ENCODE measurements at regions not wholly inside any gene's neighbourhood (a gene's known extent, or its start where the extent isn't known, plus 50 kb on each side); places are given as distances from the start of the nearest gene placed in this dataset.

DNA sequence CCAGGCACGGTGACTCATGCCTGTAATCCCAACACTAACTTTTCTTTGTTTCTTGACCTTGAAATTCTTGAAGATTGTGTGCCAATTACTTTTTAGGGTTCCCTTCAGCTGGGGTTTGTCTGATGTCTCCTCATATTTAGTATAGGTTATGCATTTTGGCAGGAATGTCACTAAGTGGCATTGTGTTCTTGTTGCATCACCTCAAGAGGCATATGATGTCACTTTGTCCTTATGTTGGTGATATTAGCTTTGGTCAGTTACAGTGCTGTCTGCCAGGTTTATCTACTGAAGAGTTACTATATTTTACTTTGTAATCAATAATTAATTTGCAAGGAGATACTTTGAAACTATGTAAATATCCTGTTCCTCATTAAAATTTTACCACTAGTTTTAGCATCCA is 61.0 kb upstream of the BTG1 start:
- peak overlapping the region; percentile 89; the same call in 1 of the 2 replicates for H3K27ac ChIP-seq
- no peaks in the 10 kb centered on the region for H3K9me2 ChIP-seq (ENCODE audit: insufficient read depth)
- CTCF ChIA-PET = interaction anchor here (0.6 kb wide), 1 partner anchor 51 kb away, joined by 10 read pairs; no protein-coding TSS in a partner anchor
- no peaks in the 10 kb centered on the region for H4K20me1 ChIP-seq (ENCODE audit: insufficient read depth)
- H3K36me3 ChIP-seq (ENCODE audit: low read depth) = no peaks in the 10 kb centered on the region
- no TSS peak for BruUV-seq (replicated peaks)
- POLR2A ChIA-PET (ENCODE audit: unreplicated experiment) = interaction anchor here (0.6 kb wide), 1 partner anchor 1195 kb away, joined by 3 read pairs; no protein-coding TSS in a partner anchor
- peaks cover 15% of the 10 kb centered on the region for H3F3A ChIP-seq (ENCODE audit: insufficient read depth, low read depth)
- peaks cover 30% of the 10 kb centered on the region for H3K4me1 ChIP-seq (replicated peaks; ENCODE audit: insufficient read depth)
- H3K4me3 ChIP-seq = no peak overlapping the region
- no peaks in the 10 kb centered on the region for H3K79me2 ChIP-seq (ENCODE audit: low read depth)
- intact Hi-C loops (cut with micrococcal nuclease; ENCODE audit: unreplicated experiment) = no loop called here
- no peak for DNase-seq
- H3K27me3 ChIP-seq (ENCODE audit: insufficient read depth, low read depth) = no peaks in the 10 kb centered on the region
- no peaks in the 10 kb centered on the region for H3K9me3 ChIP-seq (ENCODE audit: insufficient read depth, low read depth)
- no peak for TF ChIP-seq EZH2 (IDR thresholded peaks at IDR 0.05; ENCODE audit: low read depth)
- no peak for TF ChIP-seq CTCF (conservative IDR thresholded peaks at IDR 0.05)
- no peak overlapping the region for H3K4me2 ChIP-seq
- no peak overlapping the region for H2AFZ ChIP-seq

DNA sequence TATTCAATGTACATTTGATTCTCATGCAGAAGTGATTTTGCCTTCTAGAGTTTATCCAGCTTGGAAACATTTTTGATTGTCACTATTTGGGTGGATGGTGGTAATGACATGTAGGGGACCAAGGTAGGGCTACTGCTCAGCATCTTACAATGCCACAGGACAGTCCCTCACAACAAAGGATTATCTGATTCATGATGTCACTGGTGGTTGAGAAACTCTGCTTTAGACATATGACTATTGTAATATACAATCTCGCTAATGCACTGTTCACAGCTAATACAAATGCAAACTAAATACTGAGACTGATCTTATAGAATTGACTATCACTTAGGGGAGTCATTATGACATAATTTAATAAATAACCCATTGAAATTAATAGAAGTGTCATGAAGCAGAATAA is 60.4 kb upstream of the BTG1 start:
- TF ChIP-seq EZH2 (IDR thresholded peaks at IDR 0.05; ENCODE audit: low read depth) = no peak
- TF ChIP-seq CTCF (conservative IDR thresholded peaks at IDR 0.05) = no peak
- POLR2A ChIA-PET (ENCODE audit: unreplicated experiment) = no interaction called here
- intact Hi-C loops (cut with micrococcal nuclease; ENCODE audit: unreplicated experiment) = no loop called here

GRCh38 chr12:92199819-92200576 is 54.4 kb upstream of the BTG1 start:
- ChIA-PET CTCF (no interaction called here), POLR2A (ENCODE audit: unreplicated experiment) (no interaction called here)
- no TSS peak for BruUV-seq (replicated peaks)
- intact Hi-C loops (cut with micrococcal nuclease; ENCODE audit: unreplicated experiment) = no loop called here
- DNase-seq = no peak
- no peaks in the 10 kb centered on the region for H3K36me3 ChIP-seq (ENCODE audit: low read depth)
- no peaks in the 10 kb centered on the region for H3F3A ChIP-seq (ENCODE audit: insufficient read depth, low read depth)
- no peaks in the 10 kb centered on the region for H3K27me3 ChIP-seq (ENCODE audit: insufficient read depth, low read depth)
- no peaks in the 10 kb centered on the region for H3K9me2 ChIP-seq (ENCODE audit: insufficient read depth)
- no peaks in the 10 kb centered on the region for H4K20me1 ChIP-seq (ENCODE audit: insufficient read depth)
- no peak overlapping the region for H2AFZ ChIP-seq
- no peaks in the 10 kb centered on the region for H3K4me1 ChIP-seq (replicated peaks; ENCODE audit: insufficient read depth)
- TF ChIP-seq CTCF (conservative IDR thresholded peaks at IDR 0.05) (no peak), EZH2 (IDR thresholded peaks at IDR 0.05; ENCODE audit: low read depth) (no peak)
- H3K4me2 ChIP-seq = no peak overlapping the region
- no peak overlapping the region for H3K27ac ChIP-seq
- H3K79me2 ChIP-seq (ENCODE audit: low read depth) = no peaks in the 10 kb centered on the region
- H3K9me3 ChIP-seq (ENCODE audit: insufficient read depth, low read depth) = peaks cover 8% of the 10 kb centered on the region; the same call in 1 of the 2 replicates
- no peak overlapping the region for H3K4me3 ChIP-seq

More for the DNA sequence above, 60.4 kb upstream of the BTG1 start:
- Histone ChIP-seq H3K4me3 (no peak overlapping the region), H4K20me1 (ENCODE audit: insufficient read depth) (no peaks in the 10 kb centered on the region), H3K9me3 (ENCODE audit: insufficient read depth, low read depth) (no peaks in the 10 kb centered on the region), H2AFZ (no peak overlapping the region), H3K36me3 (ENCODE audit: low read depth) (no peaks in the 10 kb centered on the region), H3K4me1 (replicated peaks; ENCODE audit: insufficient read depth) (peaks cover 30% of the 10 kb centered on the region), H3K9me2 (ENCODE audit: insufficient read depth) (no peaks in the 10 kb centered on the region), H3K27me3 (ENCODE audit: insufficient read depth, low read depth) (no peaks in the 10 kb centered on the region), H3K4me2 (no peak overlapping the region), H3F3A (ENCODE audit: insufficient read depth, low read depth) (peaks cover 15% of the 10 kb centered on the region), H3K27ac (no peak overlapping the region), H3K79me2 (ENCODE audit: low read depth) (no peaks in the 10 kb centered on the region)
- CTCF ChIA-PET = no interaction called here
- no TSS peak for BruUV-seq (replicated peaks)
- no peak for DNase-seq
